OCI-LY1 (cell line): ENCODE measurements at regions not wholly inside any gene's neighbourhood (a gene's known extent, or its start where the extent isn't known, plus 50 kb on each side); places are given as distances from the start of the nearest gene placed in this dataset.

Experiments
- CTCF ChIP-seq: fragments of 200-600 bp; sonication (generic), shearing (Covaris generic); IDR thresholded peaks from 2 replicates; pipeline ENCODE4 v1.5.1; 2017; ENCODE audit warnings: mild to moderate bottlenecking, antibody characterized with exemption, low read length, moderate library complexity, mixed read lengths
- EZH2 ChIP-seq: fragments of 200-600 bp; sonication (generic), shearing (Covaris generic); IDR thresholded peaks from 2 replicates; pipeline ENCODE4 v1.8.0; 2017; ENCODE audit warnings: borderline replicate concordance, mixed run types, mild to moderate bottlenecking, antibody characterized with exemption, low read length, moderate library complexity, mixed read lengths

DNA sequence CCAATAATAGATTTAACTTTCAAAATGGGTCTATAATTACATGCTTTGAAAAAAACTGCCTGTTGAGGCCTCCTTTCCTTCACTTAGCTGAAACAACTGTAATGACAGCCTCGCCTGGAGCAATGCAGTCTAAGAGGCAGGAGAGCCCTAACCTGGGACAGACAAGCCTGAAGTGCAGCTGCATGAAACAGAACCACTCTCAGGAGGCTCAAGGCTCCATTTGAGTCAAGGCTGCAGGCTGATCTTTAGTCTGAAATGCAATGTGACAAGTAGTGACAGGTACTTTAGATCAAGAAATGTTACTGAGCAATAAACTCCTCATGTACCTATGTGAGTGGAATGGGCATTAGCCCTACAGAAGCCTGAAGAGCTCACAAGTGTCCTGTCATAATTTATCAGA lies 414.0 kb upstream of the LUZP2 start:
- TF ChIP-seq CTCF, result no peak
- no peak for TF ChIP-seq EZH2
